ENCODE measurements at regions not wholly inside any gene's neighbourhood (a gene's known extent, or its start where the extent isn't known, plus 50 kb on each side); places are given as distances from the start of the nearest gene placed in this dataset.

GRCh38 chr5:74430631-74431289 lies 209.8 kb downstream of the ENC1 start:
- H3K9me3 ChIP-seq (ENCODE audit: low read depth, low read length, poor library complexity, severe bottlenecking): no peaks in the 10 kb centered on the region
- H3K36me3 ChIP-seq (ENCODE audit: insufficient read depth, low read length, poor library complexity, severe bottlenecking): no peaks in the 10 kb centered on the region
- intact Hi-C loops (cut with micrococcal nuclease; ENCODE audit: unreplicated experiment): loop anchor here (5.0 kb wide), 2 partner anchors 112 to 212 kb away; partner anchors contain the start of gene ENC1
- H3K4me1 ChIP-seq (ENCODE audit: insufficient read depth, low read length, poor library complexity, severe bottlenecking): peaks cover 30% of the 10 kb centered on the region
- TF ChIP-seq, protein P1, sequence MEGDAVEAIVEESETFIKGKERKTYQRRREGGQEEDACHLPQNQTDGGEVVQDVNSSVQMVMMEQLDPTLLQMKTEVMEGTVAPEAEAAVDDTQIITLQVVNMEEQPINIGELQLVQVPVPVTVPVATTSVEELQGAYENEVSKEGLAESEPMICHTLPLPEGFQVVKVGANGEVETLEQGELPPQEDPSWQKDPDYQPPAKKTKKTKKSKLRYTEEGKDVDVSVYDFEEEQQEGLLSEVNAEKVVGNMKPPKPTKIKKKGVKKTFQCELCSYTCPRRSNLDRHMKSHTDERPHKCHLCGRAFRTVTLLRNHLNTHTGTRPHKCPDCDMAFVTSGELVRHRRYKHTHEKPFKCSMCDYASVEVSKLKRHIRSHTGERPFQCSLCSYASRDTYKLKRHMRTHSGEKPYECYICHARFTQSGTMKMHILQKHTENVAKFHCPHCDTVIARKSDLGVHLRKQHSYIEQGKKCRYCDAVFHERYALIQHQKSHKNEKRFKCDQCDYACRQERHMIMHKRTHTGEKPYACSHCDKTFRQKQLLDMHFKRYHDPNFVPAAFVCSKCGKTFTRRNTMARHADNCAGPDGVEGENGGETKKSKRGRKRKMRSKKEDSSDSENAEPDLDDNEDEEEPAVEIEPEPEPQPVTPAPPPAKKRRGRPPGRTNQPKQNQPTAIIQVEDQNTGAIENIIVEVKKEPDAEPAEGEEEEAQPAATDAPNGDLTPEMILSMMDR (conservative IDR thresholded peaks at IDR 0.05; ENCODE audit: low read depth, low read length): no peak
- no peak for TF ChIP-seq EZH2 (IDR thresholded peaks at IDR 0.05; ENCODE audit: borderline replicate concordance, low read depth, low read length, poor library complexity, severe bottlenecking)
- no peaks in the 10 kb centered on the region for H3K27me3 ChIP-seq (replicated peaks; ENCODE audit: insufficient read depth, low read depth, low read length, poor library complexity)
- no peak overlapping the region for H3K27ac ChIP-seq (ENCODE audit: low read depth, low read length, poor library complexity, severe bottlenecking)
- no TSS peak for BruUV-seq (replicated peaks)
- POLR2A ChIA-PET (ENCODE audit: low non-redundant PET): no interaction called here
- no peak overlapping the region for H3K4me3 ChIP-seq (ENCODE audit: low read depth, low read length, poor library complexity, severe bottlenecking)
- DNase-seq (ENCODE audit: low spot score): no peak
- CTCF ChIA-PET: no interaction called here

DNA sequence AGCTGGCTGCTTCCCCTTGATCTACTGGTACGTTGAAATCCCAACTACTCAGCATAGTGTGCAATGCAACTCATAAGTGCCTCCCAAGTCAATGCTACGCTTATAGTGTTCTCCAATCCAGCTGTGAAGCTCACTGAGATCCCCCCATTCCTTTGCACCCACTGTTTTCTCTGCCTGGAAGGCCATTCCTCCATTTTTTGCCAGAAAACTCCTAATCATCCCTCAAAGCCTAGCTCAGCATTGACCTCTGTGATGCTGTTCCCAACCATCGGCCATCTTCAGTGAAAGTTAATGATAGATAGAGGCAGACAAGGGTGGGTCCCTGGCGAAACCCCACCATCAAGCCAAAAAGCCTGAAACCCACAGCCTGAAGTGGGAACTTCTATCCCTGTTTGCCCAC lies 211.0 kb downstream of the ENC1 start:
- TF ChIP-seq, protein P1 (conservative IDR thresholded peaks at IDR 0.05; ENCODE audit: low read depth, low read length): no peak
- no peak for TF ChIP-seq EZH2 (IDR thresholded peaks at IDR 0.05; ENCODE audit: borderline replicate concordance, low read depth, low read length, poor library complexity, severe bottlenecking)
- H3K9me3 ChIP-seq (ENCODE audit: low read depth, low read length, poor library complexity, severe bottlenecking): no peaks in the 10 kb centered on the region
- no peaks in the 10 kb centered on the region for H3K27me3 ChIP-seq (replicated peaks; ENCODE audit: insufficient read depth, low read depth, low read length, poor library complexity)
- BruUV-seq (replicated peaks): no TSS peak
- peaks cover 24% of the 10 kb centered on the region for H3K4me1 ChIP-seq (ENCODE audit: insufficient read depth, low read length, poor library complexity, severe bottlenecking)
- ChIA-PET POLR2A (ENCODE audit: low non-redundant PET) (no interaction called here), CTCF (no interaction called here)
- no peak overlapping the region for H3K27ac ChIP-seq (ENCODE audit: low read depth, low read length, poor library complexity, severe bottlenecking)
- DNase-seq (ENCODE audit: low spot score): no peak
- no peaks in the 10 kb centered on the region for H3K36me3 ChIP-seq (ENCODE audit: insufficient read depth, low read length, poor library complexity, severe bottlenecking)
- H3K4me3 ChIP-seq (ENCODE audit: low read depth, low read length, poor library complexity, severe bottlenecking): no peak overlapping the region
- intact Hi-C loops (cut with micrococcal nuclease; ENCODE audit: unreplicated experiment): no loop called here

- H3K4me1 ChIP-seq (ENCODE audit: insufficient read depth, low read length, poor library complexity, severe bottlenecking): peaks cover 18% of the 10 kb centered on the region
- no peaks in the 10 kb centered on the region for H3K27me3 ChIP-seq (replicated peaks; ENCODE audit: insufficient read depth, low read depth, low read length, poor library complexity)
- H3K9me3 ChIP-seq (ENCODE audit: low read depth, low read length, poor library complexity, severe bottlenecking): no peaks in the 10 kb centered on the region
- CTCF ChIA-PET: no interaction called here
- H3K36me3 ChIP-seq (ENCODE audit: insufficient read depth, low read length, poor library complexity, severe bottlenecking): no peaks in the 10 kb centered on the region
- no TSS peak for BruUV-seq (replicated peaks)
- no peak overlapping the region for H3K27ac ChIP-seq (ENCODE audit: low read depth, low read length, poor library complexity, severe bottlenecking)
- no peak for TF ChIP-seq EZH2 (IDR thresholded peaks at IDR 0.05; ENCODE audit: borderline replicate concordance, low read depth, low read length, poor library complexity, severe bottlenecking)
- H3K4me3 ChIP-seq (ENCODE audit: low read depth, low read length, poor library complexity, severe bottlenecking): no peak overlapping the region
- POLR2A ChIA-PET (ENCODE audit: low non-redundant PET): no interaction called here
- DNase-seq (ENCODE audit: low spot score): no peak
- intact Hi-C loops (cut with micrococcal nuclease; ENCODE audit: unreplicated experiment): no loop called here
Observed at GRCh38 chr5:74428876-74429275, 211.7 kb downstream of the ENC1 start.

GRCh38 chr5:74428275-74428674 lies 212.3 kb downstream of the ENC1 start:
- ChIA-PET POLR2A (ENCODE audit: low non-redundant PET) (no interaction called here), CTCF (no interaction called here)
- no TSS peak for BruUV-seq (replicated peaks)
- Histone ChIP-seq H3K4me3 (ENCODE audit: low read depth, low read length, poor library complexity, severe bottlenecking) (no peak overlapping the region), H3K4me1 (ENCODE audit: insufficient read depth, low read length, poor library complexity, severe bottlenecking) (peaks cover 12% of the 10 kb centered on the region), H3K36me3 (ENCODE audit: insufficient read depth, low read length, poor library complexity, severe bottlenecking) (no peaks in the 10 kb centered on the region), H3K27me3 (replicated peaks; ENCODE audit: insufficient read depth, low read depth, low read length, poor library complexity) (no peaks in the 10 kb centered on the region), H3K27ac (ENCODE audit: low read depth, low read length, poor library complexity, severe bottlenecking) (no peak overlapping the region), H3K9me3 (ENCODE audit: low read depth, low read length, poor library complexity, severe bottlenecking) (no peaks in the 10 kb centered on the region)
- TF ChIP-seq, protein P1 (conservative IDR thresholded peaks at IDR 0.05; ENCODE audit: low read depth, low read length): no peak
- TF ChIP-seq EZH2 (IDR thresholded peaks at IDR 0.05; ENCODE audit: borderline replicate concordance, low read depth, low read length, poor library complexity, severe bottlenecking): no peak
- intact Hi-C loops (cut with micrococcal nuclease; ENCODE audit: unreplicated experiment): no loop called here
- DNase-seq (ENCODE audit: low spot score): no peak
